Fibroblast of lung (primary cell): ENCODE measurements at regions not wholly inside any gene's neighbourhood (a gene's known extent, or its start where the extent isn't known, plus 50 kb on each side); places are given as distances from the start of the nearest gene placed in this dataset.

Source experiments
- DNase-seq, 2 donors: peaks; one replicate each; pipeline versions ENCODE4 v3.0.0 to v3.0.0-alpha.2; 2010; ENCODE audit warnings: low read depth in 2 of 2
- H2AFZ ChIP-seq: 2 replicates; pipeline ENCODE4 v1.5.1; 2012; ENCODE audit warnings: low read length, control low read depth, inconsistent platforms
- H3K27ac ChIP-seq: 2 replicates; pipeline ENCODE4 v1.5.1; 2011; ENCODE audit warnings: low read length, control low read depth; ENCODE audit not compliant: insufficient read depth
- H3K27me3 ChIP-seq: 2 replicates; pipeline ENCODE4 v1.5.1; 2011; ENCODE audit warnings: mild to moderate bottlenecking, low read length; ENCODE audit not compliant: control insufficient read depth, insufficient read depth
- H3K36me3 ChIP-seq: 2 replicates; pipeline ENCODE4 v1.5.1; 2011; ENCODE audit warnings: low read length; ENCODE audit not compliant: control insufficient read depth, insufficient read depth
- H3K4me1 ChIP-seq: 2 replicates; pipeline ENCODE4 v1.5.1; 2011; ENCODE audit warnings: low read length; ENCODE audit not compliant: control insufficient read depth, insufficient read depth; ENCODE audit errors: extremely low read depth
- H3K4me2 ChIP-seq: 2 replicates; pipeline ENCODE4 v1.5.1; 2011; ENCODE audit warnings: low read length, control low read depth; ENCODE audit not compliant: insufficient read depth; ENCODE audit errors: extremely low read depth
- H3K4me3 ChIP-seq, 4 experiments: fragments of 200-600 bp in 1 of 4; sonication (generic) in 1 of 4; replicated peaks in 1 of 4; 2 replicates each; pipeline ENCODE4 v1.5.1; 2011 to 2016; ENCODE audit warnings: low read length in 4 of 4, low read depth in 3 of 4, mild to moderate bottlenecking in 3 of 4, control low read depth in 2 of 4, inconsistent platforms in 1 of 4, mixed read lengths in 1 of 4; ENCODE audit not compliant: insufficient read depth in 1 of 4; ENCODE audit errors: control extremely low read depth in 1 of 4
- H3K79me2 ChIP-seq: 2 replicates; pipeline ENCODE4 v1.5.1; 2012; ENCODE audit warnings: mild to moderate bottlenecking, low read length, inconsistent platforms; ENCODE audit not compliant: control insufficient read depth, insufficient read depth
- H3K9ac ChIP-seq: 2 replicates; pipeline ENCODE4 v1.5.1; 2011; ENCODE audit warnings: mild to moderate bottlenecking, low read length, control low read depth; ENCODE audit not compliant: insufficient read depth
- H3K9me3 ChIP-seq: 2 replicates; pipeline ENCODE4 v1.5.1; 2012; ENCODE audit warnings: low read depth, low read length; ENCODE audit not compliant: control insufficient read depth, insufficient read depth
- H4K20me1 ChIP-seq: 2 replicates; pipeline ENCODE4 v1.5.1; 2011; ENCODE audit warnings: low read length; ENCODE audit not compliant: control insufficient read depth, insufficient read depth; ENCODE audit errors: extremely low read depth
- CTCF ChIP-seq, 2 donors: IDR thresholded peaks in 1 of 2; conservative IDR thresholded peaks in 1 of 2; 1 replicate in 1 of 2; 2 replicates in 1 of 2; pipeline ENCODE4 v1.5.1; 2011 to 2012; ENCODE audit warnings: low read length in 2 of 2, control low read depth in 1 of 2, inconsistent platforms in 1 of 2, low read depth in 1 of 2, mild to moderate bottlenecking in 1 of 2
- EZH2 ChIP-seq: IDR thresholded peaks from 2 replicates; pipeline ENCODE4 v1.5.1; 2012; ENCODE audit warnings: low read length, control low read depth, mild to moderate bottlenecking; ENCODE audit errors: missing control alignments

- H3K9me3 ChIP-seq, result no peaks in the 10 kb centered on the region
These were observed 89.7 kb upstream of the PCDH7 start for GRCh38 chr4:30630431-30630830.

GRCh38 chr4:30632751-30633150 is 87.4 kb upstream of the PCDH7 start:
- H3K27me3 ChIP-seq, result no peaks in the 10 kb centered on the region
- no peak for DNase-seq

More at GRCh38 chr4:30630431-30630830, 89.7 kb upstream of the PCDH7 start:
- Histone ChIP-seq H3K36me3 (no peaks in the 10 kb centered on the region), H3K79me2 (no peaks in the 10 kb centered on the region), H3K27ac (no peak overlapping the region), H3K9ac (no peak overlapping the region), H3K4me1 (no peaks in the 10 kb centered on the region), H3K4me2 (no peak overlapping the region), H4K20me1 (no peaks in the 10 kb centered on the region), H3K27me3 (no peaks in the 10 kb centered on the region), H2AFZ (no peak overlapping the region), H3K4me3 (no peak overlapping the region)
- no peak for TF ChIP-seq EZH2
- no peak for DNase-seq

GRCh38 chr4:30641345-30641744 is 78.8 kb upstream of the PCDH7 start:
- H3K27ac ChIP-seq, result no peak overlapping the region
- no peak overlapping the region for H2AFZ ChIP-seq
- TF ChIP-seq CTCF (conservative IDR thresholded peaks at IDR 0.05 in 1 of 2, IDR thresholded peaks at IDR 0.05 in 1 of 2; ENCODE audit: low read depth in 1 of 2, low read length in 2 of 2) (no peak), EZH2 (no peak)
- DNase-seq, result no peak
- H3K4me1 ChIP-seq, result no peaks in the 10 kb centered on the region
- H4K20me1 ChIP-seq, result no peaks in the 10 kb centered on the region
- H3K9ac ChIP-seq, result no peak overlapping the region
- H3K4me2 ChIP-seq, result no peak overlapping the region
- no peaks in the 10 kb centered on the region for H3K79me2 ChIP-seq
- H3K9me3 ChIP-seq, result no peaks in the 10 kb centered on the region
- no peak overlapping the region for H3K4me3 ChIP-seq
- no peaks in the 10 kb centered on the region for H3K27me3 ChIP-seq
- no peaks in the 10 kb centered on the region for H3K36me3 ChIP-seq

More at GRCh38 chr4:30632751-30633150, 87.4 kb upstream of the PCDH7 start:
- TF ChIP-seq EZH2 (no peak), CTCF (conservative IDR thresholded peaks at IDR 0.05 in 1 of 2, IDR thresholded peaks at IDR 0.05 in 1 of 2; ENCODE audit: low read depth in 1 of 2, low read length in 2 of 2) (no peak)
- Histone ChIP-seq H4K20me1 (no peaks in the 10 kb centered on the region), H3K4me2 (no peak overlapping the region), H3K9me3 (no peaks in the 10 kb centered on the region), H3K4me3 (no peak overlapping the region), H3K4me1 (no peaks in the 10 kb centered on the region), H3K9ac (no peak overlapping the region), H3K27ac (no peak overlapping the region), H3K36me3 (no peaks in the 10 kb centered on the region), H3K79me2 (no peaks in the 10 kb centered on the region), H2AFZ (no peak overlapping the region)
